ENCODE measurements at regions not wholly inside any gene's neighbourhood (a gene's known extent, or its start where the extent isn't known, plus 50 kb on each side); places are given as distances from the start of the nearest gene placed in this dataset.

DNA sequence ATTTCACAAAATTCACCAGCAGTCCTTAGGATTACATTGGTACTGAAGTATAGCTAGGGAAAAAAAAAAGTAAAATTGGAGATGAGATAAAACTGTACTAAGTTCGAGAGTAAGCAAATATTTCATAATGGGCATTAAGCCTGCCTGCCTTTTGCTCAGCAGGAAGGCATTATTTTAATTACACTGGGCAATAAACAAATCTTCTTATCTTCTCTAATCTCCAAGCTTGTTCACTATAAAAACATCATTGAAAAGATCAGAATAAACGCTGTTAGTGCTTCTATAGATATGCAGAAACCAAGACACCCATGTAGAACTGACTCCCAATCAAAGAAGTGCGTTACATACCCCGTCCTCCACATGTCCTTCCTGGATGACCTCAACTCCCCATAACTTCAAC is 174.2 kb upstream of the CHODL start:
- no peak for TF ChIP-seq MAFG (CRISPR knock-in tag; IDR thresholded peaks at IDR 0.05)
- TF ChIP-seq ZNF562 (CRISPR knock-in tag; IDR thresholded peaks at IDR 0.05; ENCODE audit: borderline replicate concordance), result no peak
- no peak for TF ChIP-seq NR1H2 (CRISPR knock-in tag; IDR thresholded peaks at IDR 0.05; ENCODE audit: borderline replicate concordance, low read depth)
- TF ChIP-seq REPIN1 (CRISPR knock-in tag; IDR thresholded peaks at IDR 0.05; ENCODE audit: borderline replicate concordance, low read depth), result no peak
- TF ChIP-seq SIN3A (IDR thresholded peaks at IDR 0.05; ENCODE audit: borderline replicate concordance, low read depth, low read length), result no peak
- TF ChIP-seq CTCF (CRISPR knock-in tag; IDR thresholded peaks at IDR 0.05), result no peak
- TF ChIP-seq MXD1 (CRISPR knock-in tag; IDR thresholded peaks at IDR 0.05), result no peak
- no peak for TF ChIP-seq GABPA (IDR thresholded peaks at IDR 0.05; ENCODE audit: low read depth, low read length)
- TF ChIP-seq GABPA (CRISPR knock-in tag; IDR thresholded peaks at IDR 0.05; ENCODE audit: low read depth), result no peak
- no peak for TF ChIP-seq PHF5A (CRISPR knock-in tag; IDR thresholded peaks at IDR 0.05; ENCODE audit: low read depth, unreplicated experiment)
- no peak for TF ChIP-seq ZZZ3 (CRISPR knock-in tag; IDR thresholded peaks at IDR 0.05; ENCODE audit: borderline replicate concordance)

Measured in HepG2 (cell line).